ENCODE measurements at regions not wholly inside any gene's neighbourhood (a gene's known extent, or its start where the extent isn't known, plus 50 kb on each side); places are given as distances from the start of the nearest gene placed in this dataset.

DNA sequence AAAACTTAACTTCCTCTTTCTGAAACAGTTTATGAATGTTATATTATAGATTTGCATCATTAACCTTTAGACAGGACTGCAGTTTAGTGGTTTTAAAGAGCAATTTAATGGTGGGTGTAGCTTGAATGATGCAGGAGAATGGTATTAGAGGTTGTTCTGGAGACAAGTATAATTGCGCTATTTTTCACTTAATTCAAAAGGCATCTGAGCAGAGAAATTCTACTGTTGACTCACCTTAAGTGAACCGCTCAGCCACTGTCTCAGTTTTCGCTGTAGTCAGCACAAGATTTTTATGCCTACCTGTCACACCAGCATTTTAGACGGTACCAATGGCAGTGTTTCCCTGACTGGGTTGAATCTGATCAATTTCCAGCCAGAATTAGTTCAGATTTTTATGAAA is 348.8 kb upstream of the DCBLD2 start:
- BruUV-seq (replicated peaks) = no TSS peak
- no peaks in the 10 kb centered on the region for H3K9me3 ChIP-seq
- H3K4me3 Mint-ChIP-seq (ENCODE audit: unreplicated experiment) = no peak overlapping the region
- ChIA-PET CTCF (no interaction called here), POLR2A (no interaction called here)
- intact Hi-C loops (cut with micrococcal nuclease; ENCODE audit: unreplicated experiment) = no loop called here
- no peak overlapping the region for H3K27ac Mint-ChIP-seq (ENCODE audit: unreplicated experiment)
- H3K36me3 Mint-ChIP-seq (ENCODE audit: insufficient read depth, unreplicated experiment) = no peaks in the 10 kb centered on the region
- H3K27me3 ChIP-seq (replicated peaks; ENCODE audit: control insufficient read depth, insufficient read depth, low read length) = no peaks in the 10 kb centered on the region
- DNase-seq = no peak
- H3K27me3 Mint-ChIP-seq (ENCODE audit: insufficient read depth, unreplicated experiment) = no peaks in the 10 kb centered on the region
- TF ChIP-seq, protein P1, sequence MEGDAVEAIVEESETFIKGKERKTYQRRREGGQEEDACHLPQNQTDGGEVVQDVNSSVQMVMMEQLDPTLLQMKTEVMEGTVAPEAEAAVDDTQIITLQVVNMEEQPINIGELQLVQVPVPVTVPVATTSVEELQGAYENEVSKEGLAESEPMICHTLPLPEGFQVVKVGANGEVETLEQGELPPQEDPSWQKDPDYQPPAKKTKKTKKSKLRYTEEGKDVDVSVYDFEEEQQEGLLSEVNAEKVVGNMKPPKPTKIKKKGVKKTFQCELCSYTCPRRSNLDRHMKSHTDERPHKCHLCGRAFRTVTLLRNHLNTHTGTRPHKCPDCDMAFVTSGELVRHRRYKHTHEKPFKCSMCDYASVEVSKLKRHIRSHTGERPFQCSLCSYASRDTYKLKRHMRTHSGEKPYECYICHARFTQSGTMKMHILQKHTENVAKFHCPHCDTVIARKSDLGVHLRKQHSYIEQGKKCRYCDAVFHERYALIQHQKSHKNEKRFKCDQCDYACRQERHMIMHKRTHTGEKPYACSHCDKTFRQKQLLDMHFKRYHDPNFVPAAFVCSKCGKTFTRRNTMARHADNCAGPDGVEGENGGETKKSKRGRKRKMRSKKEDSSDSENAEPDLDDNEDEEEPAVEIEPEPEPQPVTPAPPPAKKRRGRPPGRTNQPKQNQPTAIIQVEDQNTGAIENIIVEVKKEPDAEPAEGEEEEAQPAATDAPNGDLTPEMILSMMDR (IDR thresholded peaks at IDR 0.05; ENCODE audit: insufficient read depth in 1 of 2, low read depth in 1 of 2, low read length in 1 of 2, severe bottlenecking in 1 of 2, unreplicated experiment in 1 of 2) = no peak
- no peak overlapping the region for H3K4me3 ChIP-seq (ENCODE audit: low read depth, low read length)
- no peaks in the 10 kb centered on the region for H3K4me1 ChIP-seq
- no peaks in the 10 kb centered on the region for H3K9me3 Mint-ChIP-seq (ENCODE audit: unreplicated experiment)
- no peaks in the 10 kb centered on the region for H3K4me1 Mint-ChIP-seq (ENCODE audit: low read depth, unreplicated experiment)
- no peaks in the 10 kb centered on the region for H3K36me3 ChIP-seq (ENCODE audit: control insufficient read depth, insufficient read depth, low read length)

DNA sequence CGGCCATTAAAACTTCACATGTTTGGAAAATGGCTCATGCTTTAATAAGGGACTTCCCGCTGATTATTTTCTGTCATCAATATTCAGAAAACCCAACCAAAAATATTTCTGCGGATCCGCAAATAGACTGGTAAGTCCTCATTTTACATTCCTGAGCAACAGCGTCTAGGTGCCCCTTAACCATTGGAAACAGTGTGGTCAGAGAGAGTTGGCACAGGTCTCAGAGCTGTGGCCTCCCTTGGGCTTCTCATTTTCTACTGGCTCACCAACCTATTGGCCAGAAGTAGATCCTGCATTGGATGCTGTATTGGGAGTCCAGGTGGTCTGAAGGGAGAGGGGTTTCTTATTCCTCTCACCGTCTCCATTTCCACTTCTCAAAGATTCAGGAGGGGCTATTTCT is 348.1 kb upstream of the DCBLD2 start:
- CTCF ChIA-PET = no interaction called here
- H3K27me3 ChIP-seq (replicated peaks; ENCODE audit: control insufficient read depth, insufficient read depth, low read length) = no peaks in the 10 kb centered on the region
- H3K4me1 Mint-ChIP-seq (ENCODE audit: low read depth, unreplicated experiment) = no peaks in the 10 kb centered on the region

DNA sequence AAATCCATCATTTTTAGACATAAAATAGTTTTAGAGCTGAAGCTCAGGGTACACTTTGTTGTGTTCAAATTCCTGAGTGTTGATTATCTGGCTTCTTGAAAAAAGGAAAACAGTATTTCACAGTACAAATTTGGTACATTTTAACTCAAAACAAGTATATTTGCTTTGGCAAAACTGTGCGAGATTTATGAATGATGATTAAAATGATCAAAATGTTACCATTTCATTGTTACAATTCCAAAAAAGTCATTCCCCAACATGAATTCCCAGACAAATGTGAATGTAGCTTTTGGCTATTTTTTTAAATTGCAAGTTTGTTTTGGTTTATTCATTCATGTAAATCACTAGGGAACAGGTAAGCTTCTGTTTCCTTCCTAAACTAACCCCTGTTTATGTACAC is 347.4 kb upstream of the DCBLD2 start:
- DNase-seq = no peak
- Histone ChIP-seq H3K4me1 (no peaks in the 10 kb centered on the region), H3K9me3 (no peaks in the 10 kb centered on the region), H3K4me3 (ENCODE audit: low read depth, low read length) (no peak overlapping the region), H3K36me3 (ENCODE audit: control insufficient read depth, insufficient read depth, low read length) (no peaks in the 10 kb centered on the region), H3K27me3 (replicated peaks; ENCODE audit: control insufficient read depth, insufficient read depth, low read length) (no peaks in the 10 kb centered on the region)
- BruUV-seq (replicated peaks) = no TSS peak
- Mint-ChIP-seq H3K36me3 (ENCODE audit: insufficient read depth, unreplicated experiment) (no peaks in the 10 kb centered on the region), H3K27ac (ENCODE audit: unreplicated experiment) (no peak overlapping the region), H3K4me3 (ENCODE audit: unreplicated experiment) (no peak overlapping the region), H3K9me3 (ENCODE audit: unreplicated experiment) (no peaks in the 10 kb centered on the region), H3K27me3 (ENCODE audit: insufficient read depth, unreplicated experiment) (no peaks in the 10 kb centered on the region), H3K4me1 (ENCODE audit: low read depth, unreplicated experiment) (no peaks in the 10 kb centered on the region)
- TF ChIP-seq, protein P1 (IDR thresholded peaks at IDR 0.05; ENCODE audit: insufficient read depth in 1 of 2, low read depth in 1 of 2, low read length in 1 of 2, severe bottlenecking in 1 of 2, unreplicated experiment in 1 of 2) = no peak
- ChIA-PET CTCF (no interaction called here), POLR2A (no interaction called here)
- intact Hi-C loops (cut with micrococcal nuclease; ENCODE audit: unreplicated experiment) = no loop called here

More for the DNA sequence above, 348.1 kb upstream of the DCBLD2 start:
- Histone ChIP-seq H3K4me3 (ENCODE audit: low read depth, low read length) (no peak overlapping the region), H3K4me1 (no peaks in the 10 kb centered on the region), H3K36me3 (ENCODE audit: control insufficient read depth, insufficient read depth, low read length) (no peaks in the 10 kb centered on the region), H3K9me3 (no peaks in the 10 kb centered on the region)
- BruUV-seq (replicated peaks) = no TSS peak
- intact Hi-C loops (cut with micrococcal nuclease; ENCODE audit: unreplicated experiment) = no loop called here
- Mint-ChIP-seq H3K27me3 (ENCODE audit: insufficient read depth, unreplicated experiment) (no peaks in the 10 kb centered on the region), H3K36me3 (ENCODE audit: insufficient read depth, unreplicated experiment) (no peaks in the 10 kb centered on the region), H3K27ac (ENCODE audit: unreplicated experiment) (no peak overlapping the region), H3K4me3 (ENCODE audit: unreplicated experiment) (no peak overlapping the region), H3K9me3 (ENCODE audit: unreplicated experiment) (no peaks in the 10 kb centered on the region)
- DNase-seq = no peak
- POLR2A ChIA-PET = no interaction called here
- TF ChIP-seq, protein P1 (IDR thresholded peaks at IDR 0.05; ENCODE audit: insufficient read depth in 1 of 2, low read depth in 1 of 2, low read length in 1 of 2, severe bottlenecking in 1 of 2, unreplicated experiment in 1 of 2) = no peak

Measured in Caco-2 (cell line).